ENCODE measurements at regions not wholly inside any gene's neighbourhood (a gene's known extent, or its start where the extent isn't known, plus 50 kb on each side); places are given as distances from the start of the nearest gene placed in this dataset.

DNA sequence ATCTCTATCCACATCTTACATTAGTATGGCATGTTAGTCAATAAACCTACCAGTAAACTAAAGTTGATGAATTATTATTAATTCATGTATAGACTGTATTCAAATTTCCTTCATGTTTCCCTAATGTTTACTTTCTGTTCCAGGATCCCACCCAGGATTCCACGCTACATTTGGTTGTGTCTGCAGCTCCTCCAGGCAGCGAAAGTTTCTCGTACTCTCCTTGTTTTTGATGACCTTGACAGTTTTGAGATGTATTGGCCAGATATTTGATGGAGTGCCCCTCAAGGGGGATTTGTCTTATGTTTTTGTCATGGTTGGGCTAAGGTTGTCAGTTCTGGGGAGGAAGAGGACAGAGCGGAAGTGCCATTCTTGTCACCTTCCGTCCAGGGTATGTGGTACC is 445.2 kb upstream of the CDH4 start:
- no peak for TF ChIP-seq SIN3A (IDR thresholded peaks at IDR 0.05; ENCODE audit: borderline replicate concordance, insufficient read depth, low read length)

DNA sequence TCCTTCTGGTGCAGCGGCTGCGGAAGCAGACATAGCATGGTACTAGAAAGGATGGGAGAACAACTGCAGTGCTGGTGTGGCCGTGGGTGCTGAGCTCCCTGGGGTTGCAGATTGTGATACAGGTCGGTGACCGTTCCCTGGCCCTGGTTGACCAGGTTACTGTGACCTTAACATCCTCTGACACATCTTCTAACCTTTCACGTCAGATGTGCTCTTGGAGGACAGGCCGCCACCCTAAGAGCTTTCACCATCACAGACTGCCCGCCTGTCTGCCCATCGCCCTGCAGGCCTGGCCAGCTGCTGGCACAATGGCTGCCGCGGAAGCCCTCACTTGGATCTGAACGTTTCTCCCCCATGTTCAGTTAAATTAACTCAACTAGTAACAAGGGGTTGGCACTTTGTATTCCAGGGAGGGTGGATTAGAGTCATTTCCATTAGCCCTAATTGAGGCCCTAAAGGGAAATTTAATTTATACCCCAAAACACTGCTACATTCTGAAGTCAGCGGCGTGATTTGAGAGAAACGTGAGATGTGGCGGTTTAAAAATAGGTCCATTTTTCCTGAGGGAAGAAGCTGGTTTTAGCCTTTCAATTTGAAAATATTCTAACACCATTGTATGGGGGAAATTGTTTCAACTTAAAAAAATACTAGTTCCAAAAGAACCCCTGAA is 443.9 kb upstream of the CDH4 start:
- no peak for TF ChIP-seq FOXP2 (optimal IDR thresholded peaks at IDR 0.05; ENCODE audit: borderline replicate concordance, extremely low read depth, extremely low read length, insufficient read depth)
- TF ChIP-seq, protein P1, sequence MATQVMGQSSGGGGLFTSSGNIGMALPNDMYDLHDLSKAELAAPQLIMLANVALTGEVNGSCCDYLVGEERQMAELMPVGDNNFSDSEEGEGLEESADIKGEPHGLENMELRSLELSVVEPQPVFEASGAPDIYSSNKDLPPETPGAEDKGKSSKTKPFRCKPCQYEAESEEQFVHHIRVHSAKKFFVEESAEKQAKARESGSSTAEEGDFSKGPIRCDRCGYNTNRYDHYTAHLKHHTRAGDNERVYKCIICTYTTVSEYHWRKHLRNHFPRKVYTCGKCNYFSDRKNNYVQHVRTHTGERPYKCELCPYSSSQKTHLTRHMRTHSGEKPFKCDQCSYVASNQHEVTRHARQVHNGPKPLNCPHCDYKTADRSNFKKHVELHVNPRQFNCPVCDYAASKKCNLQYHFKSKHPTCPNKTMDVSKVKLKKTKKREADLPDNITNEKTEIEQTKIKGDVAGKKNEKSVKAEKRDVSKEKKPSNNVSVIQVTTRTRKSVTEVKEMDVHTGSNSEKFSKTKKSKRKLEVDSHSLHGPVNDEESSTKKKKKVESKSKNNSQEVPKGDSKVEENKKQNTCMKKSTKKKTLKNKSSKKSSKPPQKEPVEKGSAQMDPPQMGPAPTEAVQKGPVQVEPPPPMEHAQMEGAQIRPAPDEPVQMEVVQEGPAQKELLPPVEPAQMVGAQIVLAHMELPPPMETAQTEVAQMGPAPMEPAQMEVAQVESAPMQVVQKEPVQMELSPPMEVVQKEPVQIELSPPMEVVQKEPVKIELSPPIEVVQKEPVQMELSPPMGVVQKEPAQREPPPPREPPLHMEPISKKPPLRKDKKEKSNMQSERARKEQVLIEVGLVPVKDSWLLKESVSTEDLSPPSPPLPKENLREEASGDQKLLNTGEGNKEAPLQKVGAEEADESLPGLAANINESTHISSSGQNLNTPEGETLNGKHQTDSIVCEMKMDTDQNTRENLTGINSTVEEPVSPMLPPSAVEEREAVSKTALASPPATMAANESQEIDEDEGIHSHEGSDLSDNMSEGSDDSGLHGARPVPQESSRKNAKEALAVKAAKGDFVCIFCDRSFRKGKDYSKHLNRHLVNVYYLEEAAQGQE (IDR thresholded peaks at IDR 0.05; ENCODE audit: insufficient read depth in 1 of 2, low read depth in 2 of 2, low read length in 2 of 2), result no peak
- TF ChIP-seq TAF1 (IDR thresholded peaks at IDR 0.05; ENCODE audit: borderline replicate concordance, insufficient read depth, low read length), result no peak
- no peak for TF ChIP-seq POLR2AphosphoS5 (IDR thresholded peaks at IDR 0.05; ENCODE audit: low read depth, low read length)
- no peak for TF ChIP-seq SIN3A (IDR thresholded peaks at IDR 0.05; ENCODE audit: borderline replicate concordance, insufficient read depth, low read length)

DNA sequence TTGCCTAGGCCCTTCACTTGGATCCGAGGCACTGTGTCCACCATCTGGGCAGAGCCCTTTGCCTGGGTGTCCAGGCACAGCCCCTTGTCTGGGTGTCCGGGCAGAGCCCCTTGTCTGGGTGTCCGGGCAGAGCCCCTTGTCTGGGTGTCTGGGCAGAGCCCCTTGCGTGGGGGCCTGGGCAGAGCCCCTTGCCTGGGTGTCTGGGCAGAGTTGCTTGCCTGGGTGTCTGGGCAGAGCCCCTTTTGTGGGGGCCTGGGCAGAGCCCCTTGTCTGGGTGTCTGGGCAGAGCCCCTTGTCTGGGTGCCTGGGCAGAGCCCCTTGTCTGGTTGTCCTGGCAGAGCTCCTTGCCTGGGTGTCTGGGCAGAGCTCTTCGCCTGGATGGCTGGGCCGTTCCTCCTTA is 443.4 kb upstream of the CDH4 start:
- no peak for TF ChIP-seq SIN3A (IDR thresholded peaks at IDR 0.05; ENCODE audit: borderline replicate concordance, insufficient read depth, low read length)

DNA sequence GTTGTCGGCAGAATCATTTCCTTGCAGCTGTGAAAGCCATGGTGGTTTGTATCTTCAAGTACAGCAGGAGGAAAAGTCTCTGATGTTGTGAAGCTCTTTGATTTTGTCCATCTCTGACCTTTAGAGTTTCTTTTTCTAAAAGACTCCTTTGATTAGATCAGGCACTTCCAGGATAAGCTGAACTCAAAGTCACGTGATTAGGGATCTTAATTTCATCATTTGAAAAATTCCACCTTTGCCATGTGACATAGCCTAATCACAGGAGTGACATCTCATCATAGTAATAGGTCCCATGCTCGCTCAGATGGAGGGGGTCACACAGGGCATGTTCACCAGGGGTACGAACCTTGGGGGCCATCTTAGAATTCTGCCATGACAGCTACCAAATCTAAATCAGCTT is 441.5 kb upstream of the CDH4 start:
- TF ChIP-seq POLR2AphosphoS5 (IDR thresholded peaks at IDR 0.05; ENCODE audit: low read depth, low read length) (no peak), SIN3A (IDR thresholded peaks at IDR 0.05; ENCODE audit: borderline replicate concordance, insufficient read depth, low read length) (no peak), FOXP2 (optimal IDR thresholded peaks at IDR 0.05; ENCODE audit: borderline replicate concordance, extremely low read depth, extremely low read length, insufficient read depth) (no peak)
- TF ChIP-seq, protein P1 (IDR thresholded peaks at IDR 0.05; ENCODE audit: insufficient read depth in 1 of 2, low read depth in 2 of 2, low read length in 2 of 2), result no peak

DNA sequence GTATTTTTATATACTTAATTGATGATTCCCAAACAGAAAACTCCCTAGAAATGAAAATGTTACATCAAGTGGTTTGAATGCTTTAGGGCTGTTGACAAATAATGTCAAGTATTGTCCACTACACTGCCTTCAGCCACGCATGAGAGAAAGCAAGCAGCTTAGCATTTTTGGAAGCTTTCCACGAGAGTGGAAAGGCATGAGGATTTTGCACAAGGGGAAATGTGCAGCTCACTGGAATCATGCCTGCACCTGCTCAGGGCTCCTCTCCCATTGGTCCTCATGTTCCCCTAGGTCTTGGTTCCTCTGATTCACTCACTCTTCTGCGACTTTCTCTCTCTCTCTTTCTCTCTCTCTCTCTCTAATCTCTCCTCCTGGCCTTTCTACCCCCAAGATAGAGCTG is 439.5 kb upstream of the CDH4 start:
- TF ChIP-seq, protein P1 (IDR thresholded peaks at IDR 0.05; ENCODE audit: insufficient read depth in 1 of 2, low read depth in 2 of 2, low read length in 2 of 2), result no peak
- TF ChIP-seq TAF1 (IDR thresholded peaks at IDR 0.05; ENCODE audit: borderline replicate concordance, insufficient read depth, low read length), result no peak
- no peak for TF ChIP-seq POLR2AphosphoS5 (IDR thresholded peaks at IDR 0.05; ENCODE audit: low read depth, low read length)
- TF ChIP-seq FOXP2 (optimal IDR thresholded peaks at IDR 0.05; ENCODE audit: borderline replicate concordance, extremely low read depth, extremely low read length, insufficient read depth), result no peak
- TF ChIP-seq SIN3A (IDR thresholded peaks at IDR 0.05; ENCODE audit: borderline replicate concordance, insufficient read depth, low read length), result no peak

DNA sequence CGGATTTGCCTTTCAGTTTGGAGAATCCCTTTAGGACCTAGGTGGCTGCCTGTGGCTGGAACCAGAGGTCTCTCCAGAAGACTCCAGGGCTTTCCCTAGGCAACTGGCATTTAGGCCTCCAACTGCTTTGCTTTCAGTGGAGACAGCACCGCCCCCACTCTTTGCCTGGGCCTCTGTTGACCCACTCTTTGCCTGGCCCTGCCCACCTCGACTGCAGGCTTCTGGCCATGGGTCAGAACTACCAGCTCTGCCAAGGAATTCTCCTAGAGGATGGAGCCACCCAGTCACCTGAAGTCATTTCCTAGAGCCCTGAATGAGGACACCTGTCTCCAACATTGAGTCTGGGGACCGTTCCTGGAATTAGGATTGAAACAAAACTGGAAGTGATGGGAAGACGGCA is 439.0 kb upstream of the CDH4 start:
- no peak for TF ChIP-seq POLR2AphosphoS5 (IDR thresholded peaks at IDR 0.05; ENCODE audit: low read depth, low read length)
- no peak for TF ChIP-seq SIN3A (IDR thresholded peaks at IDR 0.05; ENCODE audit: borderline replicate concordance, insufficient read depth, low read length)
- TF ChIP-seq, protein P1 (IDR thresholded peaks at IDR 0.05; ENCODE audit: insufficient read depth in 1 of 2, low read depth in 2 of 2, low read length in 2 of 2), result no peak
- TF ChIP-seq TAF1 (IDR thresholded peaks at IDR 0.05; ENCODE audit: borderline replicate concordance, insufficient read depth, low read length), result no peak
- no peak for TF ChIP-seq FOXP2 (optimal IDR thresholded peaks at IDR 0.05; ENCODE audit: borderline replicate concordance, extremely low read depth, extremely low read length, insufficient read depth)

All from PFSK-1 (cell line).